HG03575 (cell line): ENCODE measurements at regions not wholly inside any gene's neighbourhood (a gene's known extent, or its start where the extent isn't known, plus 50 kb on each side); places are given as distances from the start of the nearest gene placed in this dataset.

ENCODE experiments used
- ATAC-seq: cut with Tn5 transposase; IDR thresholded peaks from one replicate; pipeline ENCODE4 v1.9.1; 2021; ENCODE audit not compliant: unreplicated experiment, insufficient number of reproducible peaks, low FRiP score; ENCODE audit errors: extremely low read depth

- ATAC-seq = no peak
Observed at GRCh38 chr7:85456254-85456653, 269.4 kb upstream of the SEMA3D start.

GRCh38 chr7:85454904-85455303 is 268.0 kb upstream of the SEMA3D start:
- ATAC-seq = no peak

DNA sequence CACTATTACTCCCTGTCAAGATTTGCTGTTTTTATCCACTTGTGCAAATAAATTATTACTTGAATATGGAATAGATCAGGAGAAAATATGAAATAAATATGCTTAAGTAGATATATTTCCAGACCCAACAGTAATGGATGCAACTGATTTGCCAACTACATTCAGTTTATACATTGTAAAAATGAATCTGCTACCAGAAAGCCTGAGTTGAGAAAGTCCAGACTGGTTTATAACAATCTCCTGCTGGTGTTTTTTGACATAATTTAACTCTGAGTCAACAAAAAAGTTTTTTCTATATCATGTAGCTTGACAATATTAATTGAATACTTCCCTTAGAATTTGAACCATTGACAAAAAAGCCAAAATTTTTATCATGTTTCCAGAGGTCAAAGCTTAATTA is 265.8 kb upstream of the SEMA3D start:
- ATAC-seq = no peak

GRCh38 chr7:85449478-85449877 is 262.6 kb upstream of the SEMA3D start:
- ATAC-seq = no peak

GRCh38 chr7:85447004-85447403 is 260.1 kb upstream of the SEMA3D start:
- ATAC-seq = no peak

DNA sequence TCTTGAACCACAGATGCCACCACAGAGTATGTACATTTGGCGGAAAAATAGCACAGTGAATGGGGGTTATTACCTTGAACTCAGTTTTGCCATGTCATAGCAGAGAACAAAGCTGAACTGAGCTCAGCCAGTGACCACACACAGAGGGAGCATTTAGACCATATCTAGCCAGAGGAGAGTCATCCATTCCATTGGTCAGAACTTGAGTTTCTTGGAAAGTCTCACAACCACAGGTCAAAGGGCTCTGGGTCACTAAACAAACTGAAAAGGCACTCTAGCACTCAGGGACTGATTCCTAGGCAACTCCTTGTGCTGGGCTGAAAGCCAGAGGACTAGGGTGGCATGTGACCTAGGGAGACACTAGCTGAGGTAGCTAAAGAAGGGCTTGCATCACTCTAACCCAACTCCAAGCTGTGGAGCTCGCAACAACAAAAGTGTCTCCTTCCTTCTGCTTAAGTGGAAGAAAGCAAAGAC is 239.7 kb upstream of the SEMA3D start:
- ATAC-seq = no peak

DNA sequence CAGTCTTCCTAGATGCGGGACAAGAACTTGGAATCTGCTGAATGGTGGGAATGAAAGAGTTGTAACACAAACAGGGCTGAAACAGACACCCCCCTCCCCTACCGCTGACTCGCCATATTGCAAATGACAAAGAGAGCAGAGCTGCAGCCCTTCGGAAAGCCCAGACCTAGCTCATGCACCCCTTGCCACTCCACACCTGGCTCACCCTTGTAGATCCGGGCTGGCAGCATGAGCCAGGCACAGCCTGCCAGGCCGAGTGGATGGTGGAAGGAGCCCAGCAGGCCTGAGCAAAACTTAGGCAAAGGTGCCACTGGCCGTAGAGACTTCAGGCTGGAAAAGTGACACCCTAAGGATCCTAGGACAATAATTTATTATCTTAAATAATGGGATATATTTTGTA is 237.4 kb upstream of the SEMA3D start:
- ATAC-seq = no peak

DNA sequence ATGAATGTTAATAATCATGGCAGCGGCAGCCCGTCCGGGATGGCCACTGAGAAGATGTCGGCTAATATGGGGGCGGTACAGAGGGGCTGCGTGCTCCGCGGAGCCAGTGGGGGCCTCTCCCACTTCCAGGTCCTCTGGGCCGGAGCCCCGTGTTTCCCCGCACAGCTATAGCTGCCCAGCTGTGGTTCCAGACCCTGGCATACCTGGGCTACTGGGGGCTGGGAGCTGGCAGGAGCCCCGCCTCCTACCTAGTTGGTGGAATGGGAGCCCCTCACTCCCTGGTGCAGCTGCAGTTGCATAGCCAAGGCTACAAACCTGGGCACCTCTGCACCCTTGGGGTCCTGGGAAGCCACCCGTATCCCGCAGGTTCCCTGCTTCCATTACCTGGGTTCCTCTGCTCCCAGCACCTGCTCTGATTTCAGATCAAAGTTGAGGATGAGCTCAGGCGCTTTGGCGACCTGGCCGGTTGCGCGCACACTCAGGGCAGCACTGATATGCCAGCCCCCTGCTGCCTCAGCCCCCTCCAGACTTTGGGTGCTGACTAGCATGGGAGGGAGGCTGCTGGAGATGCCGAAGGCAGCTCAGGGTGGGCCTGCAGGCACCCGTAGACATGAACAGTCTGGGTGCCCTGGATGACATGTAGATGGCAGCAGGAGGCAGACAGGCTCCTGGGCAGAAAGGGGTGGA is 236.5 kb upstream of the SEMA3D start:
- no peak for ATAC-seq

DNA sequence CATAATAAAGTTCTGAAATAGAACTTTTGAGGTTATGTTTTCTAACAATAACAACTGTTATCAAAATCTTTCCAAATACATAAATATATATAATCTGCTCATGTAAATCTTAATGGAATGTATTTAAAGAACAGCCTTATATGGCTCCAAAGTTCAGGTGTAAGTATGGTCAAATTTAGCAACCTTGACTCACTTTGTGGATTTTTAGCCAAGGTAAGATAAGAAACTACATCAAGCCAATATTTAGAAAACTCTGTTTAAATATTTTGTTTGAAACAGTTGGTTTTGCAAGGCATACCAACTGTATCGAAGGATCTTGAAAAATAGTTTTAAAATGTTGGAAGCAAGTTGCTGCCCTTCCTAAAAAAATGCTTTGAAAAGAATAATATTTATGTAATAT is 228.9 kb upstream of the SEMA3D start:
- no peak for ATAC-seq

- ATAC-seq = no peak
Observed at GRCh38 chr7:85413718-85414117, 226.9 kb upstream of the SEMA3D start.

GRCh38 chr7:85412912-85413311 is 226.1 kb upstream of the SEMA3D start:
- no peak for ATAC-seq

DNA sequence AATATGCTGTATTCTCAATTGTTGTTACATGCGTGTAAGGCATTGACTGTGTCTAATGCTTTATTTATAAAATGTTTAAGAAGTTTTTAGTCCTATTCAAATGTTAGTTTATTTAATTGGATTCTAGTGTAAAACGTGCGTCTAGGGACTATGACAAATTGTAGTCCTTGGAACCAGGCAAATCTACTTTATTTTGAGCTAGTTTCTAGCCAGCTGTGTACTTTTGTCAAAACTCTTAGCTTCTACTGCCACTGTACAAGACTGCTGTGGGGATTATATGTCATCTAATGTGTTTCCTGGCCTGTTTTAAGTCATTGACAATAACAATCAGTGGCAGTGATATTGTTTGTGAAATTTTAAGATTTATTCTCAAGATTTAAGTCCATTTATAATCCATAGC is 220.5 kb upstream of the SEMA3D start:
- ATAC-seq = no peak

DNA sequence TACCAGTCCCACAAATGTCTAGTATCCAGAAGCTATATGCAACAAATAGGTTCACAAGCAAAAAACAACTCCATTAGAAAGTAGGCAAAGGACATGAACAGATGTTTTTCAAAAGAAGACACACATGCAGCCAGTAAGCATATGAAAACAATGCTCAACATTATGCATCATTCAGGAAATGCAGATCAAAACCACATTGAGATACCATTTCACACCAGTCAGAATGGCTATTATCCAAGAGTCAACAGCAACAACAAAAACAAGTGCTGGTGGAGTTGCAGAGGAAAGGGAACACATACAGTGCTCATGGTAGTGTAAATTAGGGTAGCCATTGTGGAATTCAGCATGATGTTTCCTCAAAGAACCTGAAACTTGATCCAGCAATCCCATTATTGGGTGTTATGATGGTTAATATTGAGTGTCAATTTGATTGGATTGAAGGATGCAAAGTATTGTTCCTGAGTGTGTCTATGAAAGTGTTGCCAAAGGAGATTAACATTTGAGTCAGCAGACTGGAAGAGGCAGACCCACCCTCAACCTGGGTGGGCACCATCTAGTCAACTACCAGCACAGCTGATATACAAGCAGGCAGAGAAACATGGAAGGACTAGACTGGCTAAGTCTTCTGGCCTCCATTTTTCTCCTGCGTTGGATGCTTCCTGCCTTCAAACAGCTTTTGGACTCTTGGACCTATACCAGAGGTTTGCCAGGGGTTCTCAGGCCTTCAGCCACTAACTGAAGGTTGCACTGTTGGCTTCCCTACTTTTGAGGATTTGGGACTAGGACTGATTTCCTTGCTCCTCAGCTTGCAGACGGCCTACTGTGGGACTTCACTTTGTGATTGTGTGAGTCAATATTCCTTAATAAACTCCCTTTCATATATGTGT is 218.4 kb upstream of the SEMA3D start:
- ATAC-seq = no peak

- ATAC-seq = no peak
Observed at GRCh38 chr7:85396676-85397075, 209.8 kb upstream of the SEMA3D start.

DNA sequence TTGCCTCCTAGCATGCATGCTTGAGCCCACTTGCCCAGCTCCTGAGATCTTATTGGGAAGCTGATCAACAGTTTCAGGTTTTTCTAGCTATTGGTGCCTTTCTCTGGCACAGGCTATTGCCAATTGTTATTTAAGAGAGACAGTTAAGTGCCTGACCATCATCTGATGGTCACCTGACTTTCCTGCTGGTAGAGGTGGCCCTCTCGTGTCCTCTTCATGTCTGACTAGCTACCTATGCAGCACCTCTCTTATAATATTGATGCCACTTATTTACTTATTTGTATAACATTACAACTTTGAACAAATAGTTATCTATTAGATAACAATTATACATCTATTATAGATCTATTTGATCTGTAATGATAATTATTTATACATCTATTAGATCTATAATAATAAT is 205.9 kb upstream of the SEMA3D start:
- no peak for ATAC-seq

DNA sequence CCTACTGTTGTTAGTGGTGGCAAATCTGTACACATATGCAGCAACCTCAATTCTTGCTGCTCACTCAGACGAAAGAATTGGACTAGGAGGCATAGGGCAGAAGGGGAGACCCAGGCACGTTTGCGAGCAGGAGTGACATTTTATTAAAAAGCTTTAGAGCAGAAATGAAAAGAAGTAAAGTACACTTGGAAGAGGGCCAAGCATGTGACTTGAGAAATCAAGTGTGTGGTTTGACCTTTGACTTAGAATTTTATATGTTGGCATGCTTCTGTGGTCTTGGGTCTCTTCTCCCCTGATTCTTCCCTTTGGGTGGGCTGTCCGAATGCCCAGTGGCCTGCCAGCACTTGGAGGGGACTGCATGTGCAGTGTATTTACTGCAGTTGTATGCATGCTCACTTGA is 205.5 kb upstream of the SEMA3D start:
- no peak for ATAC-seq

DNA sequence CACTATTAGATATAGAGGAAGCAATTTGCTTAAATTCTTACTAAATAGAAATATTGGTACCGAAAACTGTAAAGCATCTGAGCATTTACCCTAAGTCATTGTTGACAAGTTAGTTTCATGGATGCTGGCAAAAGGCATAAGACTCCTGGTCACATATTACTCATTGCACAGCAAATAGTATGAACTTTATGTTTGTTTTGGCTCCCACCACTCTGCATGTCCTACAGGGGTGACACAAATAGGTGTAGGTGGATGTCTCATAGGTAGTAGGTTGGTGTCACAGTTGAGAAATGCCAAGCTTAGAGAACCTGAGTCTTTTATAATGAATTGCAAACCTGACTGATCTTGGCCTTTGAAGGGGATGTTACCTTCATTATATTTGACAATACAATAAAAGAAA is 199.6 kb upstream of the SEMA3D start:
- no peak for ATAC-seq

- no peak for ATAC-seq
Observed at GRCh38 chr7:85384392-85384791, 197.5 kb upstream of the SEMA3D start.

DNA sequence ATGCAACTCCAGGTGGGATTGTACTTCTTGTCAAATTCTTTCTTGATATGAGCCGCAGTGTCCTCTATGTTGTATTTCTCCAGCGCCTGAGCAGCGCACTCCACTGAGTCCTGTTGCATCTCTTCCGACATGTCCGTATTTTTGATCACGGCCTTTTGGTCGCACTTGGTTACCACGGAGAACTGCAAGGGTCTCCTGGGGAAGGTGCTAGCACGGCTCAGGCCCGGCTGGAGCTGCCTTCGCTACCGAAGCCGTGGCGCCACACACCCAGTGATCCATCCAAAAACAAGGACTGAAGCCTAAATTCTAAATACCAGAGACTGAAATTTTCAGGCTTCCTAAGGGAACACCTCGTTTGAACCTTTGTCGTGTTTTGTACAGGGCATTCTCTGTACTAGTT is 194.4 kb upstream of the SEMA3D start:
- no peak for ATAC-seq

DNA sequence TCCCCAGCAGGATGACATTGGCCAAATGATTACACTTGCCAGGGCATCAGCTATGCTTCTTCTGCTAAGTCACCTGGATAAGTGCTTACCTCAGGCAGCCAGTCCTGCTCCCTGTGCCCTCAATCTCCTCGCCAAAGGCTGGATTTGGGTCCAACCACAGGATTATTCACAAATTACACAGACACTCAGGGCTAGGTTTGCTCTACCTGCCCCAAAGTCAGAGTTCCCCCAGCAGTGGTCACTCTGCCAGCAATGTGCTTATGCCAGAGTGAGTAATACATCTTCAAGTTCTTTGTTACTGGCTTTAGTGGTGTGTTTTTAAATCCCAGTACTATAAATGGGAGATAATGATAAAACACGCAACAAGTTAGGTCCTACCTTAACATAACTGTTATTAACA is 189.7 kb upstream of the SEMA3D start:
- no peak for ATAC-seq
